DND-41 (cell line): ENCODE measurements at regions not wholly inside any gene's neighbourhood (a gene's known extent, or its start where the extent isn't known, plus 50 kb on each side); places are given as distances from the start of the nearest gene placed in this dataset.

Experiments
- ATAC-seq: fragments of 200-7000 bp; cut with Tn5 transposase; 3 replicates; pipeline ENCODE4 v1.9.1; 2021; ENCODE audit warnings: low read depth; ENCODE audit not compliant: insufficient read depth
- DNase-seq: peaks from one replicate; pipeline ENCODE4 v3.0.0-alpha.2; 2020
- H2AFZ ChIP-seq: 2 replicates; pipeline ENCODE4 v1.6.0; 2012; ENCODE audit warnings: low read depth, low read length
- H3K27ac ChIP-seq: 2 replicates; pipeline ENCODE4 v1.5.1; 2012; ENCODE audit warnings: low read length, inconsistent platforms
- H3K27me3 ChIP-seq: fragments of 200-600 bp; sonication (generic); 2 replicates; pipeline ENCODE4 v1.6.0; 2012; ENCODE audit warnings: low read length, mild to moderate bottlenecking, inconsistent platforms; ENCODE audit not compliant: insufficient read depth, poor library complexity
- H3K36me3 ChIP-seq: 2 replicates; pipeline ENCODE4 v1.5.1; 2012; ENCODE audit warnings: low read length, inconsistent platforms; ENCODE audit not compliant: insufficient read depth
- H3K4me1 ChIP-seq: 2 replicates; pipeline ENCODE4 v1.5.1; 2012; ENCODE audit warnings: mild to moderate bottlenecking, low read length; ENCODE audit not compliant: insufficient read depth
- H3K4me2 ChIP-seq: 2 replicates; pipeline ENCODE4 v1.6.0; 2012; ENCODE audit warnings: mild to moderate bottlenecking, moderate library complexity, low read length, inconsistent platforms; ENCODE audit not compliant: insufficient read depth
- H3K4me3 ChIP-seq, 2 experiments: fragments of 200-600 bp in 1 of 2; shearing (Covaris generic) in 1 of 2; 2 replicates each; pipeline ENCODE4 v1.5.1; 2012 to 2016; ENCODE audit warnings: inconsistent platforms in 2 of 2, low read length in 2 of 2, mild to moderate bottlenecking in 2 of 2, low read depth in 1 of 2, moderate library complexity in 1 of 2
- H3K79me2 ChIP-seq: 2 replicates; pipeline ENCODE4 v1.6.0; 2012; ENCODE audit warnings: low read length, inconsistent platforms; ENCODE audit not compliant: insufficient read depth
- H3K9ac ChIP-seq: 2 replicates; pipeline ENCODE4 v1.6.0; 2012; ENCODE audit warnings: low read depth, mild to moderate bottlenecking, inconsistent platforms, low read length, moderate library complexity
- H3K9me3 ChIP-seq: 2 replicates; pipeline ENCODE4 v1.5.1; 2012; ENCODE audit warnings: low read length, moderate library complexity, mild to moderate bottlenecking, inconsistent platforms; ENCODE audit not compliant: insufficient read depth, severe bottlenecking
- H4K20me1 ChIP-seq: 2 replicates; pipeline ENCODE4 v1.6.0; 2012; ENCODE audit warnings: low read length; ENCODE audit not compliant: insufficient read depth
- CTCF ChIP-seq: IDR thresholded peaks from 2 replicates; pipeline ENCODE4 v1.5.1; 2012; ENCODE audit warnings: borderline replicate concordance, low read length, moderate library complexity, mild to moderate bottlenecking; ENCODE audit not compliant: poor library complexity, severe bottlenecking; ENCODE audit errors: extremely low read depth
- EZH2 ChIP-seq: IDR thresholded peaks from 3 replicates; pipeline ENCODE4 v1.6.1; 2012; ENCODE audit warnings: borderline replicate concordance, low read depth, mild to moderate bottlenecking, moderate library complexity, low read length, inconsistent platforms; ENCODE audit not compliant: severe bottlenecking

- H3K4me1 ChIP-seq = no peaks in the 10 kb centered on the region
These were observed 551.1 kb downstream of the CAAP1 start for GRCh38 chr9:26341545-26341944.

GRCh38 chr9:26339796-26340195 lies 552.8 kb downstream of the CAAP1 start:
- no peak for DNase-seq
- no peaks in the 10 kb centered on the region for H3K79me2 ChIP-seq
- no peaks in the 10 kb centered on the region for H3K4me1 ChIP-seq
- no peaks in the 10 kb centered on the region for H3K9me3 ChIP-seq
- TF ChIP-seq EZH2 = no peak
- no peak for TF ChIP-seq CTCF
- no peak overlapping the region for H3K4me3 ChIP-seq
- H3K9ac ChIP-seq = no peak overlapping the region
- H4K20me1 ChIP-seq = no peaks in the 10 kb centered on the region
- ATAC-seq = no peak
- no peaks in the 10 kb centered on the region for H3K36me3 ChIP-seq
- H3K27me3 ChIP-seq = no peaks in the 10 kb centered on the region
- H3K27ac ChIP-seq = no peak overlapping the region
- H2AFZ ChIP-seq = no peak overlapping the region
- H3K4me2 ChIP-seq = no peak overlapping the region

More at GRCh38 chr9:26341545-26341944, 551.1 kb downstream of the CAAP1 start:
- Histone ChIP-seq H3K4me2 (no peak overlapping the region), H2AFZ (no peak overlapping the region), H4K20me1 (no peaks in the 10 kb centered on the region), H3K36me3 (no peaks in the 10 kb centered on the region), H3K9me3 (no peaks in the 10 kb centered on the region), H3K9ac (no peak overlapping the region), H3K79me2 (no peaks in the 10 kb centered on the region), H3K27me3 (no peaks in the 10 kb centered on the region), H3K4me3 (no peak overlapping the region), H3K27ac (no peak overlapping the region)
- DNase-seq = no peak
- no peak for TF ChIP-seq EZH2
- no peak for ATAC-seq

GRCh38 chr9:26335116-26335515 lies 557.5 kb downstream of the CAAP1 start:
- H3K4me3 ChIP-seq = no peak overlapping the region
- H3K4me2 ChIP-seq = no peak overlapping the region
- H3K4me1 ChIP-seq = no peaks in the 10 kb centered on the region
- no peaks in the 10 kb centered on the region for H3K36me3 ChIP-seq
- no peaks in the 10 kb centered on the region for H4K20me1 ChIP-seq
- no peak overlapping the region for H2AFZ ChIP-seq
- DNase-seq = no peak
- H3K9me3 ChIP-seq = no peaks in the 10 kb centered on the region
- no peaks in the 10 kb centered on the region for H3K27me3 ChIP-seq
- ATAC-seq = no peak
- no peak overlapping the region for H3K9ac ChIP-seq
- TF ChIP-seq EZH2 (no peak), CTCF (no peak)
- H3K79me2 ChIP-seq = no peaks in the 10 kb centered on the region
- no peak overlapping the region for H3K27ac ChIP-seq

GRCh38 chr9:26334706-26335105 lies 557.9 kb downstream of the CAAP1 start:
- ATAC-seq = no peak
- H3K9me3 ChIP-seq = no peaks in the 10 kb centered on the region
- H3K27ac ChIP-seq = no peak overlapping the region
- no peaks in the 10 kb centered on the region for H3K79me2 ChIP-seq
- H4K20me1 ChIP-seq = no peaks in the 10 kb centered on the region
- H3K4me3 ChIP-seq = no peak overlapping the region
- TF ChIP-seq EZH2 (no peak), CTCF (no peak)
- H3K27me3 ChIP-seq = no peaks in the 10 kb centered on the region
- no peaks in the 10 kb centered on the region for H3K36me3 ChIP-seq
- no peak overlapping the region for H2AFZ ChIP-seq
- H3K4me1 ChIP-seq = no peaks in the 10 kb centered on the region
- no peak overlapping the region for H3K4me2 ChIP-seq
- DNase-seq = no peak
- no peak overlapping the region for H3K9ac ChIP-seq
